ENCODE measurements at regions not wholly inside any gene's neighbourhood (a gene's known extent, or its start where the extent isn't known, plus 50 kb on each side); places are given as distances from the start of the nearest gene placed in this dataset.

- DNase-seq = no peak
Observed at GRCh38 chr2:6685447-6685846, 180.3 kb downstream of the CMPK2 start.

- DNase-seq = no peak
Observed at GRCh38 chr2:6692056-6692455, 173.7 kb downstream of the CMPK2 start.

GRCh38 chr2:6692819-6693218 lies 172.9 kb downstream of the CMPK2 start:
- no peak for DNase-seq

GRCh38 chr2:6694555-6694954 lies 171.2 kb downstream of the CMPK2 start:
- DNase-seq = no peak

- no peak for DNase-seq
Observed at GRCh38 chr2:6700335-6700734, 165.4 kb downstream of the CMPK2 start.

GRCh38 chr2:6704077-6704476 lies 161.6 kb downstream of the CMPK2 start:
- no peak for DNase-seq

- DNase-seq = no peak
Observed at GRCh38 chr2:6721395-6721794, 144.3 kb downstream of the CMPK2 start.

- DNase-seq = no peak
Observed at GRCh38 chr2:6722574-6722973, 143.1 kb downstream of the CMPK2 start.

GRCh38 chr2:6723865-6724604 lies 141.7 kb downstream of the CMPK2 start:
- DNase-seq = no peak

GRCh38 chr2:6724605-6725140 lies 141.0 kb downstream of the CMPK2 start:
- DNase-seq = no peak

GRCh38 chr2:6728156-6728555 lies 137.6 kb downstream of the CMPK2 start:
- no peak for DNase-seq

- no peak for DNase-seq
Observed at GRCh38 chr2:6730003-6730402, 135.7 kb downstream of the CMPK2 start.

- DNase-seq = no peak
Observed at GRCh38 chr2:6730649-6731532, 134.8 kb downstream of the CMPK2 start.

- no peak for DNase-seq
Observed at GRCh38 chr2:6739547-6739946, 126.2 kb downstream of the CMPK2 start.

- DNase-seq = no peak
Observed at GRCh38 chr2:6741229-6741628, 124.5 kb downstream of the CMPK2 start.

GRCh38 chr2:6744038-6744437 lies 121.7 kb downstream of the CMPK2 start:
- DNase-seq = no peak

- DNase-seq = no peak
Observed at GRCh38 chr2:6747433-6747832, 118.3 kb downstream of the CMPK2 start.

GRCh38 chr2:6748406-6749067 lies 117.2 kb downstream of the CMPK2 start:
- DNase-seq = no peak

GRCh38 chr2:6749962-6750361 lies 115.7 kb downstream of the CMPK2 start:
- DNase-seq = no peak

- DNase-seq = no peak
Observed at GRCh38 chr2:6750411-6751158, 115.1 kb downstream of the CMPK2 start.

- no peak for DNase-seq
Observed at GRCh38 chr2:6754419-6754818, 111.3 kb downstream of the CMPK2 start.

- no peak for DNase-seq
Observed at GRCh38 chr2:6755456-6755855, 110.3 kb downstream of the CMPK2 start.

GRCh38 chr2:6757215-6757614 lies 108.5 kb downstream of the CMPK2 start:
- no peak for DNase-seq
